ENCODE measurements at regions not wholly inside any gene's neighbourhood (a gene's known extent, or its start where the extent isn't known, plus 50 kb on each side); places are given as distances from the start of the nearest gene placed in this dataset.

DNA sequence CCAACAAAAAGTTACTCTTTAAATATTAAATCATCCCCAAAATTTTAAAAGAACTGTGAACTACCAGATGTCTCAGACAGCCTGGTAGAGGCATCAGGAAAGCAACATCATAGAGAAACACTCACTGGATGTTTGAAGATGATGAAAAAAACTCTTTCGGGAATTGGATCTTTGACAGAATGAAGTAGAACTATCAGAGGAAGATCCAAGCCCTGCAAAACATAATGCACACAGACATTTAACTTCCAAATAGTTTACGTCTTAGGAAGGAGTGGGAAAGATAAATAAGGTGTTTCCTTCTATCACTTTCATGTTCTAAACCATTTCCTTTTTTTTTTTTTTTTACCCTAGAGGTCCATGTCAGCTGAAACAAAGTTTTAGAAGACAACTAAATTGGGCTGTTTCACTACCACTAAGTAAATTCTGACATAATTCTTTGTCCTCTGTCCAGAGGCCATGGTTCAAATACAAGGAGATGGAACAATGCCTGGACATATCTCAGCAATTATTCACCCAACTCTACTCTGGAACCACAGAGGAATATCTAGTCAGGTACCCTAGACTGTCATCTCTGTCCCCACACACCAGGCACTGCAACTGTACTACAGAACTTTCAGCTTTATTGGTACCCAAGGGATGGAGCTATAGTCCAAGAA is 217.7 kb upstream of the INTU start:
- no peak for TF ChIP-seq ZNF274 (IDR thresholded peaks at IDR 0.05; ENCODE audit: low read depth, low read length)
- TF ChIP-seq YY1 (IDR thresholded peaks at IDR 0.05; ENCODE audit: insufficient read depth, insufficient read length) = no peak
